ENCODE measurements at regions not wholly inside any gene's neighbourhood (a gene's known extent, or its start where the extent isn't known, plus 50 kb on each side); places are given as distances from the start of the nearest gene placed in this dataset.

GRCh38 chr2:2767837-2768236 lies 436.8 kb upstream of the MYT1L start:
- no peak for TF ChIP-seq CTCF (conservative IDR thresholded peaks at IDR 0.05 in 1 of 2, IDR thresholded peaks at IDR 0.05 in 1 of 2; ENCODE audit: low read depth in 1 of 2, low read length in 2 of 2)
- no peak for TF ChIP-seq EZH2 (IDR thresholded peaks at IDR 0.05; ENCODE audit: low read length, missing control alignments)

Data from fibroblast of lung (primary cell).